GM03348 (cell line): ENCODE measurements at regions not wholly inside any gene's neighbourhood (a gene's known extent, or its start where the extent isn't known, plus 50 kb on each side); places are given as distances from the start of the nearest gene placed in this dataset.
"Not testable (repeated sequence)": the region's sequence is repeated elsewhere in the genome, so short reads cannot be mapped to it uniquely, and the experiment has no call there.

Experiments
- DNase-seq: peaks from one replicate; pipeline ENCODE4 v3.0.0; 2012; ENCODE audit warnings: low spot score

- DNase-seq: no peak
These were observed 197.9 kb upstream of the NANOGP8 start for GRCh38 chr15:35282965-35283496.

GRCh38 chr15:35281515-35281914, 196.4 kb upstream of the NANOGP8 start:
- peak; percentile 53 for DNase-seq

GRCh38 chr15:35279811-35280210, 194.7 kb upstream of the NANOGP8 start:
- DNase-seq: no peak

- DNase-seq: peak; percentile 27
These were observed 186.4 kb upstream of the NANOGP8 start for GRCh38 chr15:35271371-35272043.

- DNase-seq: peak; percentile 15
These were observed 175.8 kb upstream of the NANOGP8 start for GRCh38 chr15:35260941-35261340.

GRCh38 chr15:35260274-35260673, 175.2 kb upstream of the NANOGP8 start:
- DNase-seq: not testable (repeated sequence)

GRCh38 chr15:35256551-35256950, 171.5 kb upstream of the NANOGP8 start:
- peak; percentile 9 for DNase-seq

GRCh38 chr15:35256141-35256540, 171.0 kb upstream of the NANOGP8 start:
- DNase-seq: no peak

GRCh38 chr15:35254908-35255307, 169.8 kb upstream of the NANOGP8 start:
- DNase-seq: not testable (repeated sequence)

GRCh38 chr15:35254062-35254461, 169.0 kb upstream of the NANOGP8 start:
- no peak for DNase-seq

GRCh38 chr15:35252351-35252865, 167.3 kb upstream of the NANOGP8 start:
- no peak for DNase-seq

- no peak for DNase-seq
These were observed 162.1 kb upstream of the NANOGP8 start for GRCh38 chr15:35247150-35247549.

GRCh38 chr15:35246451-35246850, 161.4 kb upstream of the NANOGP8 start:
- no peak for DNase-seq

GRCh38 chr15:35245681-35246080, 160.6 kb upstream of the NANOGP8 start:
- not testable (repeated sequence) for DNase-seq

- DNase-seq: peak; percentile 10
These were observed 159.1 kb upstream of the NANOGP8 start for GRCh38 chr15:35244227-35244626.

GRCh38 chr15:35243758-35244157, 158.7 kb upstream of the NANOGP8 start:
- peak; percentile 15 for DNase-seq

- not testable (repeated sequence) for DNase-seq
These were observed 154.6 kb upstream of the NANOGP8 start for GRCh38 chr15:35239693-35240092.

GRCh38 chr15:35238448-35238847, 153.4 kb upstream of the NANOGP8 start:
- not testable (repeated sequence) for DNase-seq

- DNase-seq: no peak
These were observed 144.0 kb upstream of the NANOGP8 start for GRCh38 chr15:35229085-35229484.

- no peak for DNase-seq
These were observed 133.1 kb upstream of the NANOGP8 start for GRCh38 chr15:35218215-35218614.

GRCh38 chr15:35215093-35215492, 130.0 kb upstream of the NANOGP8 start:
- DNase-seq: no peak

GRCh38 chr15:35211240-35211902, 126.3 kb upstream of the NANOGP8 start:
- DNase-seq: no peak

- DNase-seq: no peak
These were observed 125.3 kb upstream of the NANOGP8 start for GRCh38 chr15:35210370-35210769.
